Lower leg skin (tissue), 3 donors: ENCODE measurements at regions not wholly inside any gene's neighbourhood (a gene's known extent, or its start where the extent isn't known, plus 50 kb on each side); places are given as distances from the start of the nearest gene placed in this dataset.

Experiments used
- POLR2A ChIP-seq, 2 donors: fragments of 450-650 bp; IDR thresholded peaks; one replicate each; pipeline ENCODE4 v1.6.1; 2016 to 2017; ENCODE audit warnings: antibody characterized with exemption in 2 of 2, mild to moderate bottlenecking in 1 of 2, moderate library complexity in 1 of 2
- TF ChIP-seq, protein P1 (sequence below), 3 donors: fragments of 450-650 bp; IDR thresholded peaks; one replicate each; pipeline ENCODE4 v1.5.1; 2016; ENCODE audit warnings: antibody characterized with exemption in 3 of 3, mild to moderate bottlenecking in 3 of 3, moderate library complexity in 2 of 3

DNA sequence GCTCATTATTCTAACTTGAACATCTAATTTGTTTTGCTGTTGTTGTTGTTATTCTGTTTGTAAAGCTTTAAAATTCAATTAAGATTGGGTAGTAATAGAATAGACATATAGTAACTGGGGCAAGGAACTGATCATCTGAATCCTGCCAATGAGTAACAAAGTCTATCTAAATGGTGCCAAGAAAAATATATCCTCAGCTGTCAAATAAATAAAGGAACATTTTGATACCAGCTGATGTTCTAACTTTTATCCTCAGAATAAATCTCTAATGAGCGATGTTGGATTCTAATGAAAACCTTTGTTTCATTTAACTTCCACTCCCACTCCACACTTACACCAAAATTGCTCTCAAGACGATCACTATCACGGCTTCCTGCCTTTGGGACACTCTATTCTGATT is 210.9 kb downstream of the TINAG start:
- TF ChIP-seq, protein P1, sequence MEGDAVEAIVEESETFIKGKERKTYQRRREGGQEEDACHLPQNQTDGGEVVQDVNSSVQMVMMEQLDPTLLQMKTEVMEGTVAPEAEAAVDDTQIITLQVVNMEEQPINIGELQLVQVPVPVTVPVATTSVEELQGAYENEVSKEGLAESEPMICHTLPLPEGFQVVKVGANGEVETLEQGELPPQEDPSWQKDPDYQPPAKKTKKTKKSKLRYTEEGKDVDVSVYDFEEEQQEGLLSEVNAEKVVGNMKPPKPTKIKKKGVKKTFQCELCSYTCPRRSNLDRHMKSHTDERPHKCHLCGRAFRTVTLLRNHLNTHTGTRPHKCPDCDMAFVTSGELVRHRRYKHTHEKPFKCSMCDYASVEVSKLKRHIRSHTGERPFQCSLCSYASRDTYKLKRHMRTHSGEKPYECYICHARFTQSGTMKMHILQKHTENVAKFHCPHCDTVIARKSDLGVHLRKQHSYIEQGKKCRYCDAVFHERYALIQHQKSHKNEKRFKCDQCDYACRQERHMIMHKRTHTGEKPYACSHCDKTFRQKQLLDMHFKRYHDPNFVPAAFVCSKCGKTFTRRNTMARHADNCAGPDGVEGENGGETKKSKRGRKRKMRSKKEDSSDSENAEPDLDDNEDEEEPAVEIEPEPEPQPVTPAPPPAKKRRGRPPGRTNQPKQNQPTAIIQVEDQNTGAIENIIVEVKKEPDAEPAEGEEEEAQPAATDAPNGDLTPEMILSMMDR (IDR thresholded peaks at IDR 0.05), result no peak
- TF ChIP-seq POLR2A (IDR thresholded peaks at IDR 0.05), result no peak
